HEK293T (cell line): ENCODE measurements at regions not wholly inside any gene's neighbourhood (a gene's known extent, or its start where the extent isn't known, plus 50 kb on each side); places are given as distances from the start of the nearest gene placed in this dataset.

Experiments used
- CTCF ChIA-PET: fragments of 350-600 bp; formaldehyde crosslinking; extraction: SDS; loops from one replicate; lab custom pipeline; 2021; ENCODE audit warnings: antibody characterized with exemption, inconsistent platforms; lab: Yijun Ruan, JAX
- POLR2A ChIA-PET: fragments of 350-600 bp; formaldehyde crosslinking; extraction: SDS; loops from one replicate; lab custom pipeline; 2020; ENCODE audit warnings: antibody characterized with exemption, inconsistent platforms; lab: Yijun Ruan, JAX
- DNase-seq: peaks from one replicate; pipeline ENCODE4 v3.0.0; 2012; ENCODE audit warnings: mixed read lengths; ENCODE audit errors: extremely low spot score
- ARNT ChIP-seq: fragments of 450-650 bp; IDR thresholded peaks from 2 replicates; pipeline ENCODE4 v1.6.1; 2017; ENCODE audit warnings: mild to moderate bottlenecking
- BHLHE40 ChIP-seq: fragments of 450-650 bp; IDR thresholded peaks from 2 replicates; pipeline ENCODE4 v1.6.1; 2016; ENCODE audit warnings: mild to moderate bottlenecking, moderate library complexity, borderline replicate concordance
- CTBP1 ChIP-seq: fragments of 450-650 bp; IDR thresholded peaks from 2 replicates; pipeline ENCODE4 v1.6.1; 2016; ENCODE audit warnings: borderline replicate concordance
- ELF4 ChIP-seq: fragments of 450-650 bp; IDR thresholded peaks from 2 replicates; pipeline ENCODE4 v1.6.1; 2017; ENCODE audit warnings: antibody characterized with exemption
- FOXA1 ChIP-seq: fragments of 450-650 bp; IDR thresholded peaks from 2 replicates; pipeline ENCODE4 v1.6.1; 2016; ENCODE audit warnings: mild to moderate bottlenecking
- FOXK2 ChIP-seq: fragments of 450-650 bp; IDR thresholded peaks from 2 replicates; pipeline ENCODE4 v1.6.1; 2016; ENCODE audit warnings: mild to moderate bottlenecking
- FOXM1 ChIP-seq: fragments of 450-650 bp; IDR thresholded peaks from 2 replicates; pipeline ENCODE4 v1.6.1; 2017; ENCODE audit warnings: mild to moderate bottlenecking, borderline replicate concordance
- HDGF ChIP-seq: fragments of 450-650 bp; IDR thresholded peaks from 2 replicates; pipeline ENCODE4 v1.6.1; 2017; ENCODE audit warnings: antibody characterized with exemption, borderline replicate concordance
- L3MBTL2 ChIP-seq: fragments of 450-650 bp; conservative IDR thresholded peaks from 2 replicates; pipeline ENCODE4 v1.6.1; 2016; ENCODE audit warnings: mild to moderate bottlenecking
- LEF1 ChIP-seq: fragments of 450-650 bp; IDR thresholded peaks from 2 replicates; pipeline ENCODE4 v1.6.1; 2017; ENCODE audit warnings: mild to moderate bottlenecking, borderline replicate concordance
- NFRKB ChIP-seq: fragments of 450-650 bp; IDR thresholded peaks from 2 replicates; pipeline ENCODE4 v1.6.1; 2016; ENCODE audit warnings: mild to moderate bottlenecking, moderate library complexity
- SP1 ChIP-seq: fragments of 450-650 bp; IDR thresholded peaks from 2 replicates; pipeline ENCODE4 v1.6.1; 2017
- SUZ12 ChIP-seq: fragments of 450-650 bp; IDR thresholded peaks from 2 replicates; pipeline ENCODE4 v1.6.1; 2016; ENCODE audit warnings: mild to moderate bottlenecking
- TARDBP ChIP-seq: fragments of 450-650 bp; IDR thresholded peaks from 2 replicates; pipeline ENCODE4 v1.6.1; 2016
- ZNF384 ChIP-seq: fragments of 450-650 bp; IDR thresholded peaks from 2 replicates; pipeline ENCODE4 v1.6.1; 2016
- TF ChIP-seq, protein P1 (sequence below): fragments of 450-650 bp; IDR thresholded peaks from 2 replicates; pipeline ENCODE4 v1.6.1; 2016

DNA sequence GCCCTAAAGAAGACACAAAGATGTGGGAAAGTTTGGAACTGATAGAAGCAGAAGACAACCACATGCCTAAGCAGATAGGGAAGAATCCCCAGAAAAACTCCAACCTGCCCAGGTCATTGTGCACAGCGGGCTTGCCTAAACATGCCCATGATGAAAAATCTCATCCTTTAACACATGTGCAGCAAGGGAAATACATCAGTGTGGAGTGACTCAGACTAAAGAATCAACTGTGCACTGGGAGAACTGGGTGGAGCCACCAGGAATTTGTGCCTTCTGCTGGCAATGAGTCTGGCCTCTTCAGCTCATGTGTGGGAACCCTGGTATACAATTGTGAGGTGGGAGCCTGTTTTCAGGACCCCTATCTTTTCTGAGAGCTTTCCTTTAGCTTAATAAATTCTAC lies 398.5 kb downstream of the FSCB start:
- DNase-seq, result no peak
- no peak for TF ChIP-seq SP1
- no peak for TF ChIP-seq NFRKB
- no peak for TF ChIP-seq ELF4
- no peak for TF ChIP-seq FOXA1
- no peak for TF ChIP-seq ZNF384
- no peak for TF ChIP-seq TARDBP
- TF ChIP-seq ARNT, result no peak
- TF ChIP-seq SUZ12, result no peak
- no peak for TF ChIP-seq L3MBTL2
- TF ChIP-seq HDGF, result no peak
- no peak for TF ChIP-seq CTBP1
- TF ChIP-seq LEF1, result no peak
- TF ChIP-seq, protein P1, sequence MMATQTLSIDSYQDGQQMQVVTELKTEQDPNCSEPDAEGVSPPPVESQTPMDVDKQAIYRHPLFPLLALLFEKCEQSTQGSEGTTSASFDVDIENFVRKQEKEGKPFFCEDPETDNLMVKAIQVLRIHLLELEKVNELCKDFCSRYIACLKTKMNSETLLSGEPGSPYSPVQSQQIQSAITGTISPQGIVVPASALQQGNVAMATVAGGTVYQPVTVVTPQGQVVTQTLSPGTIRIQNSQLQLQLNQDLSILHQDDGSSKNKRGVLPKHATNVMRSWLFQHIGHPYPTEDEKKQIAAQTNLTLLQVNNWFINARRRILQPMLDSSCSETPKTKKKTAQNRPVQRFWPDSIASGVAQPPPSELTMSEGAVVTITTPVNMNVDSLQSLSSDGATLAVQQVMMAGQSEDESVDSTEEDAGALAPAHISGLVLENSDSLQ, result no peak
- TF ChIP-seq BHLHE40, result no peak
- POLR2A ChIA-PET, result no interaction called here
- CTCF ChIA-PET, result no interaction called here

DNA sequence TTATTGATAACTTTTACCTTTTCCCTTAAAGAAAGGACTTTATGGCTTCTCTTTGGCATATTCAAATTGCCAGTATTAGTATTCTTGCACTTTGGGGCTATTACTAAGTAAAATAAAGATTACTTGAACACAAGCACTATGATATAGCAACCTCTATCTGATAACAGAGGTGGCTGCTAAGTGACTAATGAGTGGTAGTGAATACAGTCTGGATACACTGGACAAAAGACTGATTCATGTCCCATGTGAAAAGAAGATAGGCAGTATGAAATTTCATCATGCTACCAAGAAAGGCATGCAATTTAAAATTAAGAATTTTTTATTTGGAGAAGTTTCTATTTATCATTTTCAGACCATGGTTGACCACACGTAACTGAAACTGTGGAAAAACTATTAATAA lies 399.9 kb downstream of the FSCB start:
- no peak for TF ChIP-seq FOXA1
- no peak for TF ChIP-seq SUZ12
- no peak for TF ChIP-seq TARDBP
- no peak for TF ChIP-seq ARNT
- no peak for TF ChIP-seq HDGF
- TF ChIP-seq ELF4, result no peak
- TF ChIP-seq LEF1, result no peak
- TF ChIP-seq FOXM1, result no peak
- TF ChIP-seq L3MBTL2, result no peak
- no peak for TF ChIP-seq ZNF384
- CTCF ChIA-PET, result no interaction called here
- DNase-seq, result no peak
- POLR2A ChIA-PET, result no interaction called here

DNA sequence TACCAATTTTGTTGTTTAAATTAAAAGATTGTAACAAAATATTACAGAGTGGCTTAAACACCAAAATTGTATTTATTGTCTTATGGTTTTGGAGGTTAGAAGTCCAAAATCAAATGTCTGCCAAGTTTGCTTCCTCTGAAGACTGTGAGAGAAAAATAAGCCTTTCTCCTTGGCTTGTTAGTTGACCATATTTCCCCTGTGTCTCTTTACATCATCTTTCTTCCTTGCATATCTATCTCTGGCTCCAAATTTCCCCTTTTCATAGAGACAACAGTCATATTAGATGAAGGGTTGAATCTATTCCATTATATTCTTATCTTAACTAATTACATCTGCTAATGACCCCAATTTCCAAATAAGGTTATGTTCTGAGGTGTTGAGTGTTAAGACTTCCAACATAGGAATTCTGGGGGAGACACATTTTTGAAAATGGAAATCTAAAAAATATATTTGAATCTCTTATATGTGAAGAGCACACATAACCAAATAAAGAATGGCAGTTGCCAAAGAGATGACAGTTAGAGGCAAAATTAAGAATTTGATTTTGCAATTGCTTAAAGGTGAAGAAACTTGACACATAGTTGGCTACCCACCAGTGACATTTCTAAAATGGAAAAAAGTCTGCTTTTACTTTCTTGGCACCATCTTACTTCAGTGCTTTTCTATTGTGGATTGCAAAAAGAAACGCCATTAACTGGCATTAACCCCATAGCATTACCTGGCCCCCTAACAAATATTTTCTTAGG lies 407.2 kb downstream of the FSCB start:
- TF ChIP-seq SUZ12, result no peak
- TF ChIP-seq L3MBTL2, result no peak
- no peak for TF ChIP-seq HDGF
- TF ChIP-seq NFRKB, result no peak
- no peak for TF ChIP-seq ZNF384
- TF ChIP-seq BHLHE40, result no peak
- no peak for TF ChIP-seq FOXA1
- no peak for TF ChIP-seq TARDBP
- TF ChIP-seq SP1, result no peak
- no peak for TF ChIP-seq FOXK2
- TF ChIP-seq CTBP1, result no peak
- no peak for TF ChIP-seq ELF4
- TF ChIP-seq, protein P1, result no peak
- TF ChIP-seq ARNT, result no peak
- CTCF ChIA-PET, result interaction anchor here (0.6 kb wide), 1 partner anchor 373 kb away, joined by 6 read pairs; no protein-coding TSS in a partner anchor
- POLR2A ChIA-PET, result no interaction called here
- DNase-seq, result no peak

DNA sequence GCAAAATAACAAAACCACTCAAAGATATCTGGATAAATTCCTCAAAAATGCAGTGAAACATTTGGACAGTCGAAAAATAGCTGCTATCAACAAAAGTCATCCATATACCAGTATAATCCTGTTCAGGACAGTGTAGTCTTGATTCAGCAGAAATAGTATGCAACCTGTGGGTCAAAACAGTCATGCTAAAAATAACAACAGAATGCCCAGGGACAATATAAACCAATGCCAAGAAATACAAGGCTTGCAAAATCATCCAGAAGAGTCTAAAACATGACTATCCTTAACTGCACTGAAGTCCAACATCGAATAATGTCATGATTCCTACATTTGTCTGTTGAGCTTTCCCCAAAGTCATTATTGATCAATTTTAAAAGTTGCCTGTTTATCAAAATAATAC lies 425.9 kb downstream of the FSCB start:
- ChIA-PET CTCF (no interaction called here), POLR2A (no interaction called here)
- no peak for TF ChIP-seq SP1
- no peak for TF ChIP-seq ARNT
- TF ChIP-seq NFRKB, result no peak
- no peak for TF ChIP-seq LEF1
- TF ChIP-seq, protein P1, result no peak
- no peak for TF ChIP-seq CTBP1
- no peak for TF ChIP-seq TARDBP
- TF ChIP-seq L3MBTL2, result no peak
- TF ChIP-seq FOXM1, result no peak
- no peak for TF ChIP-seq ZNF384
- TF ChIP-seq FOXK2, result no peak
- TF ChIP-seq FOXA1, result no peak
- TF ChIP-seq SUZ12, result no peak
- no peak for TF ChIP-seq ELF4
- TF ChIP-seq HDGF, result no peak
- no peak for TF ChIP-seq BHLHE40
- no peak for DNase-seq

DNA sequence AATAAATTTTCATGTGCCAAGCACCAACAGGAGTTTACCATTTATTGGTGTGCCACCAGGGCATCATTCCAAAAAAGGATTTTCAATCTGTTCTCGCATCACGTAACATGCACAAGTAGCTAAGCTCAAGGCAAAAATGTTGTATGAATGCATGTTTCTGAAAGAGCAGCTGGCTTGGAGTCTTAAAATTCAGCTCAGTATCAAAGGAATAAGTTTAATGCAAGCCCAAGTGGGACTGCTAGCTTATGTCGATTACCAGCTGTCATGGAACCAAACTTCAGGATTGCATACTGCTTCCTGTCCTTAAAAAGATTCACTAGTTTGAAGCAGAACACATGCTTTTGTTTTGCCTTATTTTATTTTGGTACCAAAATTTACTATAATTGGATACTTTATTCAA lies 437.0 kb downstream of the FSCB start:
- TF ChIP-seq SUZ12 (no peak), BHLHE40 (no peak), L3MBTL2 (no peak), ELF4 (no peak)
- ChIA-PET POLR2A (no interaction called here), CTCF (interaction anchor here (0.6 kb wide), 1 partner anchor 43 kb away, joined by 3 read pairs; no protein-coding TSS in a partner anchor)
- no peak for DNase-seq

DNA sequence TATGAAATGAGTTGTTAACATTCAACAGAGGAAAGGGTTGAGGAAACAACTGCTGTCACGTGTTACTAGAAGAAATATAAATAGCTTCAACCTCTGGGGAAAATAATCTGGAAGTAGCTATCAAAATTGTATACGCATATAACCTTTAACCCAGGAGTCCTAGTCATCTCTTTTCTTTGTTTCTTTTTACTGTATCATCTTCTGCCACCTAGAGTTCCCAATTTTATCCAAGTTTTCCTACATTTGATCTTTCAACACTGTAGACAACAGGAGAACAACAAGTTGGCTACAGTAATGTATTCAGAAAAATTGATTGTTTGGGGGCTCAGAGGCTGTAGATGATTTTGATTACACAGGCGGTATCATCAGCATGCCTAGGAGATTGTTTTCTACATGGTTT lies 453.7 kb downstream of the FSCB start:
- ChIA-PET POLR2A (no interaction called here), CTCF (no interaction called here)
- TF ChIP-seq CTBP1 (no peak), SP1 (no peak), ELF4 (no peak), FOXM1 (no peak), SUZ12 (no peak), FOXK2 (no peak), FOXA1 (no peak), BHLHE40 (no peak), L3MBTL2 (no peak), TARDBP (no peak)
- TF ChIP-seq, protein P1, result no peak
- DNase-seq, result no peak
